ENCODE measurements at regions not wholly inside any gene's neighbourhood (a gene's known extent, or its start where the extent isn't known, plus 50 kb on each side); places are given as distances from the start of the nearest gene placed in this dataset.

- ATAC-seq = no peak
- TF ChIP-seq, protein P1, sequence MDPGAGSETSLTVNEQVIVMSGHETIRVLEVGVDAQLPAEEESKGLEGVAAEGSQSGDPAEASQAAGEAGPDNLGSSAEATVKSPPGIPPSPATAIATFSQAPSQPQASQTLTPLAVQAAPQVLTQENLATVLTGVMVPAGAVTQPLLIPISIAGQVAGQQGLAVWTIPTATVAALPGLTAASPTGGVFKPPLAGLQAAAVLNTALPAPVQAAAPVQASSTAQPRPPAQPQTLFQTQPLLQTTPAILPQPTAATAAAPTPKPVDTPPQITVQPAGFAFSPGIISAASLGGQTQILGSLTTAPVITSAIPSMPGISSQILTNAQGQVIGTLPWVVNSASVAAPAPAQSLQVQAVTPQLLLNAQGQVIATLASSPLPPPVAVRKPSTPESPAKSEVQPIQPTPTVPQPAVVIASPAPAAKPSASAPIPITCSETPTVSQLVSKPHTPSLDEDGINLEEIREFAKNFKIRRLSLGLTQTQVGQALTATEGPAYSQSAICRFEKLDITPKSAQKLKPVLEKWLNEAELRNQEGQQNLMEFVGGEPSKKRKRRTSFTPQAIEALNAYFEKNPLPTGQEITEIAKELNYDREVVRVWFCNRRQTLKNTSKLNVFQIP (CRISPR knock-in tag; IDR thresholded peaks at IDR 0.05; ENCODE audit: borderline replicate concordance, low read depth) = no peak
- TF ChIP-seq PPARA (CRISPR knock-in tag; IDR thresholded peaks at IDR 0.05; ENCODE audit: borderline replicate concordance) (no peak), ESRRG (CRISPR knock-in tag; IDR thresholded peaks at IDR 0.05) (no peak), ZNF8 (CRISPR knock-in tag; IDR thresholded peaks at IDR 0.05) (no peak), ZFP30 (CRISPR knock-in tag; IDR thresholded peaks at IDR 0.05) (no peak), RARB (CRISPR knock-in tag; IDR thresholded peaks at IDR 0.05) (no peak), ZC3H10 (CRISPR knock-in tag; IDR thresholded peaks at IDR 0.05) (no peak), SNAI2 (CRISPR knock-in tag; IDR thresholded peaks at IDR 0.05) (no peak), BACH2 (CRISPR knock-in tag; IDR thresholded peaks at IDR 0.05; ENCODE audit: borderline replicate concordance) (no peak), TCF4 (CRISPR knock-in tag; IDR thresholded peaks at IDR 0.05; ENCODE audit: borderline replicate concordance) (no peak), ZNF70 (CRISPR knock-in tag; IDR thresholded peaks at IDR 0.05) (no peak)
- TF ChIP-seq, protein P2, sequence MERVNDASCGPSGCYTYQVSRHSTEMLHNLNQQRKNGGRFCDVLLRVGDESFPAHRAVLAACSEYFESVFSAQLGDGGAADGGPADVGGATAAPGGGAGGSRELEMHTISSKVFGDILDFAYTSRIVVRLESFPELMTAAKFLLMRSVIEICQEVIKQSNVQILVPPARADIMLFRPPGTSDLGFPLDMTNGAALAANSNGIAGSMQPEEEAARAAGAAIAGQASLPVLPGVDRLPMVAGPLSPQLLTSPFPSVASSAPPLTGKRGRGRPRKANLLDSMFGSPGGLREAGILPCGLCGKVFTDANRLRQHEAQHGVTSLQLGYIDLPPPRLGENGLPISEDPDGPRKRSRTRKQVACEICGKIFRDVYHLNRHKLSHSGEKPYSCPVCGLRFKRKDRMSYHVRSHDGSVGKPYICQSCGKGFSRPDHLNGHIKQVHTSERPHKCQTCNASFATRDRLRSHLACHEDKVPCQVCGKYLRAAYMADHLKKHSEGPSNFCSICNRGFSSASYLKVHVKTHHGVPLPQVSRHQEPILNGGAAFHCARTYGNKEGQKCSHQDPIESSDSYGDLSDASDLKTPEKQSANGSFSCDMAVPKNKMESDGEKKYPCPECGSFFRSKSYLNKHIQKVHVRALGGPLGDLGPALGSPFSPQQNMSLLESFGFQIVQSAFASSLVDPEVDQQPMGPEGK (CRISPR knock-in tag; IDR thresholded peaks at IDR 0.05; ENCODE audit: borderline replicate concordance) = no peak
Measured at GRCh38 chr10:3685384-3685783, 99.6 kb downstream of the KLF6 start.

- no peak for ATAC-seq
- TF ChIP-seq OSR1 (CRISPR knock-in tag; IDR thresholded peaks at IDR 0.05) = no peak
- no peak for TF ChIP-seq TSHZ2 (CRISPR knock-in tag; IDR thresholded peaks at IDR 0.05)
- no peak for TF ChIP-seq ARNTL (CRISPR knock-in tag; IDR thresholded peaks at IDR 0.05; ENCODE audit: borderline replicate concordance, low read depth)
- TF ChIP-seq ZFP3 (CRISPR knock-in tag; IDR thresholded peaks at IDR 0.05) = no peak
- no peak for TF ChIP-seq ZNF70 (CRISPR knock-in tag; IDR thresholded peaks at IDR 0.05)
- no peak for TF ChIP-seq ZNF565 (CRISPR knock-in tag; conservative IDR thresholded peaks at IDR 0.05; ENCODE audit: low read depth)
- TF ChIP-seq PPARA (CRISPR knock-in tag; IDR thresholded peaks at IDR 0.05; ENCODE audit: borderline replicate concordance) = no peak
- TF ChIP-seq, protein P2 (CRISPR knock-in tag; IDR thresholded peaks at IDR 0.05; ENCODE audit: borderline replicate concordance) = no peak
- TF ChIP-seq, protein P3, sequence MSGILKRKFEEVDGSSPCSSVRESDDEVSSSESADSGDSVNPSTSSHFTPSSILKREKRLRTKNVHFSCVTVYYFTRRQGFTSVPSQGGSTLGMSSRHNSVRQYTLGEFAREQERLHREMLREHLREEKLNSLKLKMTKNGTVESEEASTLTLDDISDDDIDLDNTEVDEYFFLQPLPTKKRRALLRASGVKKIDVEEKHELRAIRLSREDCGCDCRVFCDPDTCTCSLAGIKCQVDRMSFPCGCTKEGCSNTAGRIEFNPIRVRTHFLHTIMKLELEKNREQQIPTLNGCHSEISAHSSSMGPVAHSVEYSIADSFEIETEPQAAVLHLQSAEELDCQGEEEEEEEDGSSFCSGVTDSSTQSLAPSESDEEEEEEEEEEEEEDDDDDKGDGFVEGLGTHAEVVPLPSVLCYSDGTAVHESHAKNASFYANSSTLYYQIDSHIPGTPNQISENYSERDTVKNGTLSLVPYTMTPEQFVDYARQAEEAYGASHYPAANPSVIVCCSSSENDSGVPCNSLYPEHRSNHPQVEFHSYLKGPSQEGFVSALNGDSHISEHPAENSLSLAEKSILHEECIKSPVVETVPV (CRISPR knock-in tag; IDR thresholded peaks at IDR 0.05) = no peak
Measured at GRCh38 chr10:3684891-3685290, 100.1 kb downstream of the KLF6 start.

DNA sequence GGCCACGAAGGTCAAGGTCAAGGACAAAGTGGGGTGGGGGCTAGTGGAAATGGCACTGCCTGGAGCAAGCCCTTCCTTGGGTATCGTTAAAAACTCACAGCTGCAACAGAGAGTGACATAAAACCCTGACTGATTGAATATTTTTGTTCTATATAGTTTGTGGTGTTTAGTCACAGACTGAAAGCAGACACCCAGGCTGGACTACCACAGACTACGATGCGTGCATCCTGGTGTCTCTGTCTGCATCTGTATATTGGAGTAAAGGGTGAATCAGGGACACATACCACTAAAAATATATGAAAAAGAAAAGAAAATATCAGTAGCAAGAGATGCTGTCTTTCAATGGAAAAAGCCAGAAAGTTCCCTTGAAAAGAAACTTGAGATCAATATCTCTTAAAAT is 101.4 kb downstream of the KLF6 start:
- ATAC-seq = no peak
- TF ChIP-seq PPARA (CRISPR knock-in tag; IDR thresholded peaks at IDR 0.05; ENCODE audit: borderline replicate concordance) (no peak), BACH2 (CRISPR knock-in tag; IDR thresholded peaks at IDR 0.05; ENCODE audit: borderline replicate concordance) (no peak), ZNF565 (CRISPR knock-in tag; conservative IDR thresholded peaks at IDR 0.05; ENCODE audit: low read depth) (no peak), ZFP3 (CRISPR knock-in tag; IDR thresholded peaks at IDR 0.05) (no peak), SNAI2 (CRISPR knock-in tag; IDR thresholded peaks at IDR 0.05) (no peak), RARB (CRISPR knock-in tag; IDR thresholded peaks at IDR 0.05) (no peak), ESRRG (CRISPR knock-in tag; IDR thresholded peaks at IDR 0.05) (no peak), CREB5 (CRISPR knock-in tag; IDR thresholded peaks at IDR 0.05; ENCODE audit: low read depth) (no peak), ZNF70 (CRISPR knock-in tag; IDR thresholded peaks at IDR 0.05) (no peak), ISL1 (CRISPR knock-in tag; IDR thresholded peaks at IDR 0.05) (no peak), ZC3H10 (CRISPR knock-in tag; IDR thresholded peaks at IDR 0.05) (no peak)
- TF ChIP-seq, protein P2 (CRISPR knock-in tag; IDR thresholded peaks at IDR 0.05; ENCODE audit: borderline replicate concordance) = no peak
